NB4 (cell line): ENCODE measurements at regions not wholly inside any gene's neighbourhood (a gene's known extent, or its start where the extent isn't known, plus 50 kb on each side); places are given as distances from the start of the nearest gene placed in this dataset.

Experiments used
- CTCF ChIP-seq: IDR thresholded peaks from one replicate; pipeline ENCODE4 v1.5.1; 2012; ENCODE audit warnings: low read depth, low read length
- POLR2A ChIP-seq: IDR thresholded peaks from 2 replicates; pipeline ENCODE4 v1.6.1; 2011; ENCODE audit warnings: mild to moderate bottlenecking; ENCODE audit not compliant: insufficient read length; ENCODE audit errors: extremely low read depth

DNA sequence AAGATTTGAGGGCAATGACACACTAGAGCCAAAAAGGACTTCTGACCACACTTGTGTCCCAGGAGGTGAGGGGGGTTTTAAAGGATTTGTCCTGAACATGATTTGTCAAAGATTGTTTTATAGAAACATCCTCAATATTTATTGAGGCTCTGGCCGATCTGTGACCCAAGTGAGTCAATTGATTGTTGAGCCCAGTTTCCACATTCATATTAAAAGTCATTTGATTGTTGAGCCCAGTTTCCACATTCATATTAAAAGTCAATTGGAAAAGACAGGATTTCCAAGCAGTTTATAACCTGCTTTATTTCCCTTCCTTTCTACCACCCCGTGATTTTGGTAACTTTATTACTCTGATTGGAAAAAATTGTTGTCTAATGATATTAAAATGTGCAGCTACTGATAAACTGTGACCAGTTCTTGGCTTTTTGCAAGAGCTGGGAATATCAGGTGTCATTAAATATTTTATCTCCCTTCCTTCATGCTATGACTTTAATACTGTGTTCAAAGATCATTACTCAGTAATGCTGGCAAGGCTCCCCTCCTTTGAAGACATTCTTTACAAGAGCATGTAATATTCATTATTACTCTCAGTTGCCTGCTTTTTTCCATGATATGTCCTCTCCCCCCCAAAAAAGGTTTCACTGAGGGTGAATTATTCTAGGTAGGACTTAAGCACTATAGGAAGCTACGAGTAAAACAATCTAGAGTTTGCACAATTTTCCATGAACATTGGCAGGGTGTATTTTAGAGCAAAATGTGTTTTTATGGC is 75.3 kb downstream of the HRH4 start:
- TF ChIP-seq CTCF (no peak), POLR2A (no peak)
